ENCODE measurements at regions not wholly inside any gene's neighbourhood (a gene's known extent, or its start where the extent isn't known, plus 50 kb on each side); places are given as distances from the start of the nearest gene placed in this dataset.

GRCh38 chr1:184310157-184310819, 76.5 kb upstream of the C1orf21 start:
- no peak for DNase-seq (ENCODE audit: low read depth in 2 of 2)
- TF ChIP-seq EZH2 (IDR thresholded peaks at IDR 0.05; ENCODE audit: low read length, missing control alignments) (no peak), CTCF (conservative IDR thresholded peaks at IDR 0.05 in 1 of 2, IDR thresholded peaks at IDR 0.05 in 1 of 2; ENCODE audit: low read depth in 1 of 2, low read length in 2 of 2) (no peak)
- H3K9me3 ChIP-seq (ENCODE audit: control insufficient read depth, insufficient read depth, low read depth, low read length): no peaks in the 10 kb centered on the region
- no peaks in the 10 kb centered on the region for H3K79me2 ChIP-seq (ENCODE audit: control insufficient read depth, insufficient read depth, low read length)
- no peaks in the 10 kb centered on the region for H3K36me3 ChIP-seq (ENCODE audit: control insufficient read depth, insufficient read depth, low read length)
- H3K27ac ChIP-seq (ENCODE audit: insufficient read depth, low read length): no peak overlapping the region
- no peak overlapping the region for H2AFZ ChIP-seq (ENCODE audit: low read length)
- H3K4me1 ChIP-seq (ENCODE audit: control insufficient read depth, extremely low read depth, insufficient read depth, low read length): no peaks in the 10 kb centered on the region
- no peaks in the 10 kb centered on the region for H3K27me3 ChIP-seq (ENCODE audit: control insufficient read depth, insufficient read depth, low read length)
- no peak overlapping the region for H3K9ac ChIP-seq (ENCODE audit: insufficient read depth, low read length)
- H3K4me2 ChIP-seq (ENCODE audit: extremely low read depth, insufficient read depth, low read length): no peak overlapping the region
- no peak overlapping the region for H3K4me3 ChIP-seq (replicated peaks in 1 of 4; ENCODE audit: control extremely low read depth in 1 of 4, insufficient read depth in 1 of 4, low read depth in 3 of 4, low read length in 4 of 4)
- H4K20me1 ChIP-seq (ENCODE audit: control insufficient read depth, extremely low read depth, insufficient read depth, low read length): no peaks in the 10 kb centered on the region

GRCh38 chr1:184311580-184311979, 75.2 kb upstream of the C1orf21 start:
- Histone ChIP-seq H3K4me2 (ENCODE audit: extremely low read depth, insufficient read depth, low read length) (no peak overlapping the region), H2AFZ (ENCODE audit: low read length) (no peak overlapping the region), H4K20me1 (ENCODE audit: control insufficient read depth, extremely low read depth, insufficient read depth, low read length) (no peaks in the 10 kb centered on the region), H3K27ac (ENCODE audit: insufficient read depth, low read length) (no peak overlapping the region), H3K9me3 (ENCODE audit: control insufficient read depth, insufficient read depth, low read depth, low read length) (no peaks in the 10 kb centered on the region), H3K9ac (ENCODE audit: insufficient read depth, low read length) (no peak overlapping the region), H3K36me3 (ENCODE audit: control insufficient read depth, insufficient read depth, low read length) (no peaks in the 10 kb centered on the region), H3K4me1 (ENCODE audit: control insufficient read depth, extremely low read depth, insufficient read depth, low read length) (peaks cover 2% of the 10 kb centered on the region), H3K79me2 (ENCODE audit: control insufficient read depth, insufficient read depth, low read length) (no peaks in the 10 kb centered on the region), H3K4me3 (replicated peaks in 1 of 4; ENCODE audit: control extremely low read depth in 1 of 4, insufficient read depth in 1 of 4, low read depth in 3 of 4, low read length in 4 of 4) (no peak overlapping the region), H3K27me3 (ENCODE audit: control insufficient read depth, insufficient read depth, low read length) (no peaks in the 10 kb centered on the region)
- no peak for TF ChIP-seq CTCF (conservative IDR thresholded peaks at IDR 0.05 in 1 of 2, IDR thresholded peaks at IDR 0.05 in 1 of 2; ENCODE audit: low read depth in 1 of 2, low read length in 2 of 2)
- TF ChIP-seq EZH2 (IDR thresholded peaks at IDR 0.05; ENCODE audit: low read length, missing control alignments): no peak
- no peak for DNase-seq (ENCODE audit: low read depth in 2 of 2)

GRCh38 chr1:184315254-184315653, 71.6 kb upstream of the C1orf21 start:
- H3K9ac ChIP-seq (ENCODE audit: insufficient read depth, low read length): no peak overlapping the region
- H3K4me2 ChIP-seq (ENCODE audit: extremely low read depth, insufficient read depth, low read length): peak overlapping the region; percentile 48
- H3K36me3 ChIP-seq (ENCODE audit: control insufficient read depth, insufficient read depth, low read length): no peaks in the 10 kb centered on the region
- no peak overlapping the region for H3K27ac ChIP-seq (ENCODE audit: insufficient read depth, low read length)
- TF ChIP-seq EZH2 (IDR thresholded peaks at IDR 0.05; ENCODE audit: low read length, missing control alignments): no peak
- TF ChIP-seq CTCF (conservative IDR thresholded peaks at IDR 0.05 in 1 of 2, IDR thresholded peaks at IDR 0.05 in 1 of 2; ENCODE audit: low read depth in 1 of 2, low read length in 2 of 2): no peak
- H2AFZ ChIP-seq (ENCODE audit: low read length): no peak overlapping the region
- no peaks in the 10 kb centered on the region for H3K79me2 ChIP-seq (ENCODE audit: control insufficient read depth, insufficient read depth, low read length)
- no peaks in the 10 kb centered on the region for H3K9me3 ChIP-seq (ENCODE audit: control insufficient read depth, insufficient read depth, low read depth, low read length)
- H3K27me3 ChIP-seq (ENCODE audit: control insufficient read depth, insufficient read depth, low read length): no peaks in the 10 kb centered on the region
- DNase-seq (ENCODE audit: low read depth in 2 of 2): peak; percentile 14 to 42
- H3K4me1 ChIP-seq (ENCODE audit: control insufficient read depth, extremely low read depth, insufficient read depth, low read length): peaks cover 2% of the 10 kb centered on the region
- H4K20me1 ChIP-seq (ENCODE audit: control insufficient read depth, extremely low read depth, insufficient read depth, low read length): no peaks in the 10 kb centered on the region
- no peak overlapping the region for H3K4me3 ChIP-seq (replicated peaks in 1 of 4; ENCODE audit: control extremely low read depth in 1 of 4, insufficient read depth in 1 of 4, low read depth in 3 of 4, low read length in 4 of 4)

Measured in fibroblast of lung (primary cell).